Mesenchymal stem cell (in vitro differentiated cells and primary cell): ENCODE measurements at regions not wholly inside any gene's neighbourhood (a gene's known extent, or its start where the extent isn't known, plus 50 kb on each side); places are given as distances from the start of the nearest gene placed in this dataset.

Experiments
- DNase-seq: peaks from one replicate; pipeline ENCODE4 v3.0.0-alpha.2; 2013
- H2AFZ ChIP-seq: one replicate; pipeline ENCODE4 v1.6.1; 2013; ENCODE audit warnings: low read depth, mild to moderate bottlenecking, control low read depth, inconsistent platforms, low read length, moderate library complexity
- H2AK5ac ChIP-seq: 2 replicates; pipeline ENCODE4 v1.6.1; 2013; ENCODE audit warnings: low read length, moderate library complexity, mild to moderate bottlenecking, inconsistent platforms; ENCODE audit not compliant: severe bottlenecking
- H2BK120ac ChIP-seq: one replicate; pipeline ENCODE4 v1.6.1; 2013; ENCODE audit warnings: low read depth, mild to moderate bottlenecking, inconsistent platforms, low read length, moderate library complexity
- H2BK12ac ChIP-seq, 2 experiments: one replicate each; pipeline ENCODE4 v1.6.1; 2013; ENCODE audit warnings: inconsistent platforms in 2 of 2, low read length in 2 of 2, mild to moderate bottlenecking in 2 of 2, moderate library complexity in 2 of 2, control low read depth in 1 of 2
- H2BK15ac ChIP-seq: one replicate; pipeline ENCODE4 v1.6.1; 2013; ENCODE audit warnings: mild to moderate bottlenecking, low read depth, inconsistent platforms; ENCODE audit not compliant: poor library complexity, severe bottlenecking
- H2BK5ac ChIP-seq: 2 replicates; pipeline ENCODE4 v1.6.1; 2013; ENCODE audit warnings: low read depth, mild to moderate bottlenecking, low read length, control low read depth, inconsistent platforms; ENCODE audit not compliant: poor library complexity, severe bottlenecking
- H3K14ac ChIP-seq, 2 experiments: one replicate each; pipeline ENCODE4 v1.6.1; 2013; ENCODE audit warnings: inconsistent platforms in 2 of 2, low read length in 2 of 2, control low read depth in 1 of 2, mild to moderate bottlenecking in 1 of 2, moderate library complexity in 1 of 2
- H3K18ac ChIP-seq, 2 experiments: one replicate each; pipeline ENCODE4 v1.6.1; 2013; ENCODE audit warnings: inconsistent platforms in 2 of 2, low read length in 2 of 2, control low read depth in 1 of 2, low read depth in 1 of 2, mild to moderate bottlenecking in 1 of 2
- H3K23ac ChIP-seq, 2 experiments: one replicate each; pipeline ENCODE4 v1.6.1; 2013; ENCODE audit warnings: inconsistent platforms in 2 of 2, low read length in 2 of 2, mild to moderate bottlenecking in 2 of 2, moderate library complexity in 2 of 2, control low read depth in 1 of 2
- H3K27ac ChIP-seq: 2 replicates; pipeline ENCODE4 v1.5.1; 2013; ENCODE audit warnings: mild to moderate bottlenecking, moderate library complexity, low read length, control low read depth, inconsistent platforms; ENCODE audit not compliant: poor library complexity, severe bottlenecking
- H3K27me3 ChIP-seq, 2 experiments: 2 replicates each; pipeline versions ENCODE4 v1.6.1 to v1.7.0; 2013; ENCODE audit warnings: low read length in 2 of 2, mild to moderate bottlenecking in 2 of 2, moderate library complexity in 2 of 2, control low read depth in 1 of 2, inconsistent platforms in 1 of 2; ENCODE audit not compliant: control insufficient read depth in 1 of 2, insufficient read depth in 1 of 2
- H3K36me3 ChIP-seq, 2 experiments: 2 replicates each; pipeline versions ENCODE4 v1.6.1 to v1.7.0; 2013; ENCODE audit warnings: low read length in 2 of 2, control low read depth in 1 of 2, inconsistent platforms in 1 of 2, low read depth in 1 of 2, mild to moderate bottlenecking in 1 of 2; ENCODE audit not compliant: insufficient read depth in 2 of 2, control insufficient read depth in 1 of 2
- H3K4ac ChIP-seq, 2 experiments: one replicate each; pipeline ENCODE4 v1.6.1; 2013; ENCODE audit warnings: inconsistent platforms in 2 of 2, low read length in 2 of 2, mild to moderate bottlenecking in 2 of 2, moderate library complexity in 2 of 2, control low read depth in 1 of 2, low read depth in 1 of 2
- H3K4me1 ChIP-seq: 2 replicates; pipeline ENCODE4 v1.6.1; 2013; ENCODE audit warnings: low read depth, low read length, control low read depth; ENCODE audit not compliant: control insufficient read depth, insufficient read depth
- H3K4me2 ChIP-seq: 2 replicates; pipeline ENCODE4 v1.6.1; 2013; ENCODE audit warnings: low read length, mild to moderate bottlenecking, inconsistent platforms; ENCODE audit not compliant: poor library complexity, severe bottlenecking
- H3K4me3 ChIP-seq, 2 experiments: 2 replicates each; pipeline versions ENCODE4 v1.5.1 to v1.7.0; 2013; ENCODE audit warnings: low read length in 2 of 2, mild to moderate bottlenecking in 2 of 2, control low read depth in 1 of 2, low read depth in 1 of 2; ENCODE audit not compliant: insufficient read depth in 1 of 2
- H3K79me1 ChIP-seq: replicated peaks from 2 replicates; pipeline ENCODE4 v1.6.1; 2013; ENCODE audit warnings: mild to moderate bottlenecking, control low read depth, low read length, inconsistent platforms; ENCODE audit not compliant: poor library complexity, severe bottlenecking
- H3K9ac ChIP-seq: 2 replicates; pipeline ENCODE4 v1.7.0; 2013; ENCODE audit warnings: mild to moderate bottlenecking, low read length, moderate library complexity
- H3K9me3 ChIP-seq: 2 replicates; pipeline ENCODE4 v1.7.0; 2013; ENCODE audit warnings: mild to moderate bottlenecking, low read length; ENCODE audit not compliant: control insufficient read depth
- H4K8ac ChIP-seq: one replicate; pipeline ENCODE4 v1.6.1; 2013; ENCODE audit warnings: inconsistent platforms, mild to moderate bottlenecking, low read length, moderate library complexity
- H4K91ac ChIP-seq: one replicate; pipeline ENCODE4 v1.6.1; 2013; ENCODE audit warnings: mild to moderate bottlenecking, low read length, inconsistent platforms
- WGBS: methylation state at CpG from one replicate; pipeline ENCODE4 v1.1.7; 2013; ENCODE audit warnings: mixed read lengths; 5-methylcytosine and 5-hydroxymethylcytosine counted together

GRCh38 chr1:168917796-168918195 lies 188.7 kb upstream of the ATP1B1 start:
- H3K27me3 ChIP-seq, result no peaks in the 10 kb centered on the region
- no peaks in the 10 kb centered on the region for H3K36me3 ChIP-seq
- no peak overlapping the region for H3K14ac ChIP-seq
- no peak overlapping the region for H3K18ac ChIP-seq
- H4K91ac ChIP-seq, result no peak overlapping the region
- no peak overlapping the region for H3K4ac ChIP-seq
- H2BK120ac ChIP-seq, result no peak overlapping the region
- no peak overlapping the region for H2AFZ ChIP-seq
- no peak overlapping the region for H2AK5ac ChIP-seq
- H3K27ac ChIP-seq, result no peak overlapping the region
- no peak overlapping the region for H2BK12ac ChIP-seq
- H3K4me3 ChIP-seq, result no peak overlapping the region
- no peak overlapping the region for H4K8ac ChIP-seq
- H3K9ac ChIP-seq, result no peak overlapping the region
- no peak overlapping the region for H3K23ac ChIP-seq
- no peaks in the 10 kb centered on the region for H3K9me3 ChIP-seq
- no peak overlapping the region for H3K4me2 ChIP-seq
- DNase-seq, result no peak
- H2BK15ac ChIP-seq, result no peak overlapping the region
- H3K79me1 ChIP-seq, result no peaks in the 10 kb centered on the region
- WGBS, result 100% methylated on average over 2 of the region's 2 CpGs
- H2BK5ac ChIP-seq, result no peak overlapping the region
- H3K4me1 ChIP-seq, result no peaks in the 10 kb centered on the region

DNA sequence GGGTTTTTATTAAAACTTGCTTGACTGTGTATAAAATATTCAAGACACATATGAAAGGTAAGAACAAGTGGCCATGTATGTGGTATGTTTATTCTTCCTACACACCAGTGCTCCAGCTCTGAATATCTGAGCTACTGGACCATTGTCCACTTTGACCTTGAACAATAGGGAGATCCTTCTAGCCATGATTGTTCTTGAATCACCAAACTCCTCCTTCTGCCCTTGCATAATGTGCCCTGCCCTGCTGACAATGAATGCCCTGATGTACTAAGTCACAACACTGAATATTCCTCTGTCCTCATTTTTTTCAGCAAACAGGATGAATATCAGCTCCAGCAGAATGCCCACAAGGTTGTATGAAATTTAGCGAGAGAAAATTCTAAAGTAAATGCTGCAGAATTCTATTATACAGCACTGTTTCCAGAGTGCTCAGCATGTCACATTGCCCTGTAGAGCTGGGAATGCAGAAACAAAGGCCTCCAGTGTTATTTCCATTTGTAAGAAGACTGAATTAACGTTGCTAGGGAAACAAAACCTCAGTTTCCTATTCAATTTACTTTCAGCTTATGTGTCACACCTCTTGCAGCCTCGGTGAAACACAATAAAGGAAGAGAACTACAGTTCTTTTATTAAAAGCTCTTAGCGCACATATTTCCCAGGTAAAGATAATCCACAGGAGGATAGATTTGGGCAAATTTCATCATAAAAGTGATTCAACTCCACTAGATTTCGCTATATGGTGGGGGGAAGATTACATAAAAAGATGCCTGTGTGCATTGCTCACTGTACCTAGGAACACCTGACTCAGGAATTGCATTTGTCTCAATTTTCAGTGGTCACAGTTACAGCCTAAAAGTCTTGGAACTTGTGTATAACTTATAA lies 187.4 kb upstream of the ATP1B1 start:
- no peaks in the 10 kb centered on the region for H3K4me1 ChIP-seq
- no peak overlapping the region for H3K9ac ChIP-seq
- H3K27ac ChIP-seq, result no peak overlapping the region
- no peak overlapping the region for H3K4me2 ChIP-seq
- H3K4me3 ChIP-seq, result no peak overlapping the region
- no peak overlapping the region for H4K8ac ChIP-seq
- 78% methylated on average over 3 of the region's 5 CpGs for whole genome bisulfite sequencing
- no peak overlapping the region for H3K23ac ChIP-seq
- H3K14ac ChIP-seq, result no peak overlapping the region
- H4K91ac ChIP-seq, result no peak overlapping the region
- H3K9me3 ChIP-seq, result no peaks in the 10 kb centered on the region
- H3K27me3 ChIP-seq, result no peaks in the 10 kb centered on the region
- H2BK5ac ChIP-seq, result no peak overlapping the region
- H2AK5ac ChIP-seq, result no peak overlapping the region
- no peaks in the 10 kb centered on the region for H3K79me1 ChIP-seq
- H3K4ac ChIP-seq, result no peak overlapping the region
- DNase-seq, result no peak
- H3K18ac ChIP-seq, result peak overlapping the region; percentile 6 to 61
- peak overlapping the region in 1 of 2 experiments; percentile 52 for H2BK12ac ChIP-seq
- H2BK15ac ChIP-seq, result no peak overlapping the region
- H2AFZ ChIP-seq, result no peak overlapping the region
- no peaks in the 10 kb centered on the region for H3K36me3 ChIP-seq
- H2BK120ac ChIP-seq, result no peak overlapping the region

- Histone ChIP-seq H2AK5ac (no peak overlapping the region), H3K4me1 (no peaks in the 10 kb centered on the region), H3K36me3 (no peaks in the 10 kb centered on the region), H2BK12ac (no peak overlapping the region), H2AFZ (no peak overlapping the region), H2BK120ac (no peak overlapping the region), H2BK15ac (no peak overlapping the region), H3K4me2 (no peak overlapping the region), H3K9ac (peak overlapping the region; percentile 16), H3K4ac (peak overlapping the region in 1 of 2 experiments; percentile 30), H4K8ac (no peak overlapping the region), H3K23ac (no peak overlapping the region), H3K14ac (no peak overlapping the region), H3K9me3 (no peaks in the 10 kb centered on the region), H2BK5ac (no peak overlapping the region), H3K4me3 (no peak overlapping the region), H4K91ac (no peak overlapping the region), H3K79me1 (no peaks in the 10 kb centered on the region), H3K18ac (peak overlapping the region in 1 of 2 experiments; percentile 2), H3K27ac (no peak overlapping the region), H3K27me3 (no peaks in the 10 kb centered on the region)
- WGBS, result 52% methylated on average over 6 of the region's 6 CpGs
- peak; percentile 69 for DNase-seq
Measured at GRCh38 chr1:168920456-168921094, 185.9 kb upstream of the ATP1B1 start.

- Histone ChIP-seq H4K91ac (no peak overlapping the region), H3K4me3 (no peak overlapping the region), H2BK5ac (no peak overlapping the region), H2BK12ac (peak overlapping the region in 1 of 2 experiments; percentile 45), H3K27me3 (no peaks in the 10 kb centered on the region), H3K4ac (no peak overlapping the region), H3K18ac (no peak overlapping the region), H3K27ac (no peak overlapping the region), H3K36me3 (no peaks in the 10 kb centered on the region), H3K9me3 (no peaks in the 10 kb centered on the region), H2BK15ac (no peak overlapping the region), H3K14ac (no peak overlapping the region), H3K79me1 (no peaks in the 10 kb centered on the region), H3K9ac (no peak overlapping the region), H2AK5ac (no peak overlapping the region), H2AFZ (no peak overlapping the region), H2BK120ac (no peak overlapping the region), H4K8ac (no peak overlapping the region), H3K23ac (no peak overlapping the region), H3K4me2 (no peak overlapping the region), H3K4me1 (no peaks in the 10 kb centered on the region)
- no peak for DNase-seq
- 98% methylated on average over 3 of the region's 3 CpGs for WGBS
Measured at GRCh38 chr1:168921629-168922028, 184.9 kb upstream of the ATP1B1 start.
